Ishikawa (cell line): ENCODE measurements at regions not wholly inside any gene's neighbourhood (a gene's known extent, or its start where the extent isn't known, plus 50 kb on each side); places are given as distances from the start of the nearest gene placed in this dataset.

Source experiments
- CEBPB ChIP-seq: IDR thresholded peaks from 2 replicates; pipeline ENCODE4 v1.6.1; 2012
- CREB1 ChIP-seq: IDR thresholded peaks from 2 replicates; pipeline ENCODE4 v1.6.1; 2012; ENCODE audit warnings: low read depth
- EGR1 ChIP-seq: IDR thresholded peaks from 2 replicates; pipeline ENCODE4 v1.6.1; 2012
- EP300 ChIP-seq: IDR thresholded peaks from 2 replicates; pipeline ENCODE4 v1.6.1; 2012; ENCODE audit warnings: borderline replicate concordance
- FOXM1 ChIP-seq: IDR thresholded peaks from 2 replicates; pipeline ENCODE4 v1.6.1; 2012; ENCODE audit warnings: low read depth, borderline replicate concordance
- MAX ChIP-seq: IDR thresholded peaks from 2 replicates; pipeline ENCODE4 v1.6.1; 2012
- NFIC ChIP-seq: IDR thresholded peaks from 2 replicates; pipeline ENCODE4 v1.6.1; 2012
- RAD21 ChIP-seq: IDR thresholded peaks from 2 replicates; pipeline ENCODE4 v1.6.1; 2012; ENCODE audit warnings: low read depth
- REST ChIP-seq: IDR thresholded peaks from 2 replicates; pipeline ENCODE4 v1.6.1; 2012; ENCODE audit warnings: low read depth, mild to moderate bottlenecking
- TAF1 ChIP-seq: IDR thresholded peaks from 2 replicates; pipeline ENCODE4 v1.6.1; 2012; ENCODE audit warnings: low read depth, mild to moderate bottlenecking
- TCF12 ChIP-seq: IDR thresholded peaks from 2 replicates; pipeline ENCODE4 v1.6.1; 2012; ENCODE audit warnings: low read depth
- TEAD4 ChIP-seq: IDR thresholded peaks from 2 replicates; pipeline ENCODE4 v1.6.1; 2012
- USF1 ChIP-seq: IDR thresholded peaks from 2 replicates; pipeline ENCODE4 v1.6.1; 2012
- YY1 ChIP-seq: IDR thresholded peaks from 2 replicates; pipeline ENCODE4 v1.6.1; 2012; ENCODE audit warnings: low read depth
- ZBTB7A ChIP-seq: IDR thresholded peaks from 2 replicates; pipeline ENCODE4 v1.6.1; 2012; ENCODE audit warnings: low read depth

- TF ChIP-seq ZBTB7A: no peak
- TF ChIP-seq NFIC: no peak
These were observed 214.7 kb downstream of the IRX2 start for GRCh38 chr5:2536632-2537377.

GRCh38 chr5:2534970-2535369 lies 216.5 kb downstream of the IRX2 start:
- TF ChIP-seq TAF1: no peak
- TF ChIP-seq USF1: no peak
- TF ChIP-seq FOXM1: no peak
- TF ChIP-seq TCF12: no peak
- TF ChIP-seq CREB1: no peak
- TF ChIP-seq TEAD4: no peak
- no peak for TF ChIP-seq ZBTB7A
- no peak for TF ChIP-seq YY1
- no peak for TF ChIP-seq CEBPB
- no peak for TF ChIP-seq RAD21
- TF ChIP-seq NFIC: no peak
- no peak for TF ChIP-seq REST
- TF ChIP-seq EGR1: no peak
- TF ChIP-seq EP300: no peak
- no peak for TF ChIP-seq MAX

- TF ChIP-seq EP300: no peak
- TF ChIP-seq TCF12: no peak
These were observed 217.2 kb downstream of the IRX2 start for GRCh38 chr5:2534251-2534650.

- TF ChIP-seq ZBTB7A (no peak), TCF12 (no peak), TAF1 (no peak), USF1 (no peak)
These were observed 218.7 kb downstream of the IRX2 start for GRCh38 chr5:2532809-2533208.

GRCh38 chr5:2531318-2531717 lies 220.2 kb downstream of the IRX2 start:
- no peak for TF ChIP-seq NFIC
- no peak for TF ChIP-seq TCF12

GRCh38 chr5:2530609-2531008 lies 220.9 kb downstream of the IRX2 start:
- TF ChIP-seq YY1 (no peak), REST (no peak), CREB1 (no peak), FOXM1 (no peak), NFIC (no peak), CEBPB (no peak), EGR1 (no peak), USF1 (no peak), MAX (no peak), TCF12 (no peak)
